Activated CD8-positive, alpha-beta memory T cell treated with anti-CD3 and anti-CD28 coated beads, Interleukin-2, amount 50 U/mL, for 4 hours (primary cell): ENCODE measurements at regions not wholly inside any gene's neighbourhood (a gene's known extent, or its start where the extent isn't known, plus 50 kb on each side); places are given as distances from the start of the nearest gene placed in this dataset.

ENCODE experiments used
- DNase-seq: peaks from one replicate; pipeline ENCODE4 v3.0.0-alpha.2; 2020

DNA sequence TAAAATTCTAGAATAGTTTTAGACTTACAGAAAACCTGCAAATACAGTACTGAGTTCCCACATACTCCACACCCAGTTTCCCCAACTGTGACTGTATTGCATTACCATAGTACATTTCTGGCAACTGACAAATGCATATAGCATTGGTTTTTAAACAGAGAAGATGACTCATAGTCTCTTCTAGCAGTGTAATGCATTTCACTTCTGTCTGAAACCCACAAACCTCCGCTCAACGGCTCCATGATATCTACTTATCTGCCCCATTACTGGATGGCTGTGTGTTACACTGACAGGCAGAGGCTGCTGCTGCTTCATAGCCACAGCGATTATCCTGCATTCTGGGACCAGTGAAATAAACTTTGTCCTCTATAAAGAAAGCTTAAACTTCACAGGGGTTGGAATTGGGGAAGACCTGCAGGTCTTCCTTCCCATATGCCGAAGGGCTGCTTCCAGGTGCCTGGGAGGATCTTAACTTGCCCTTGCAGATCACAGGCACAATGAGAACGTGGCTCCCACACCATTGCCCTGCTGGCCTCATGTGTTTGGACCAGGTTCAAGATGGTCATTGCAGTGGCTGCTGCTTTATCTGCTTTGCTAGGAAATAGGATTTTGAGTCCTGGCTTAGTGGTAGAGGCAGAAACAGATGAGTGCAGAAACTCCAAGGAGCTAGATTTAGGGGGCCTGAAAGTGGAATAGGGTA lies 742.6 kb upstream of the HS6ST1 start:
- DNase-seq = no peak

GRCh38 chr2:129061769-129062121 lies 743.1 kb upstream of the HS6ST1 start:
- DNase-seq = no peak

DNA sequence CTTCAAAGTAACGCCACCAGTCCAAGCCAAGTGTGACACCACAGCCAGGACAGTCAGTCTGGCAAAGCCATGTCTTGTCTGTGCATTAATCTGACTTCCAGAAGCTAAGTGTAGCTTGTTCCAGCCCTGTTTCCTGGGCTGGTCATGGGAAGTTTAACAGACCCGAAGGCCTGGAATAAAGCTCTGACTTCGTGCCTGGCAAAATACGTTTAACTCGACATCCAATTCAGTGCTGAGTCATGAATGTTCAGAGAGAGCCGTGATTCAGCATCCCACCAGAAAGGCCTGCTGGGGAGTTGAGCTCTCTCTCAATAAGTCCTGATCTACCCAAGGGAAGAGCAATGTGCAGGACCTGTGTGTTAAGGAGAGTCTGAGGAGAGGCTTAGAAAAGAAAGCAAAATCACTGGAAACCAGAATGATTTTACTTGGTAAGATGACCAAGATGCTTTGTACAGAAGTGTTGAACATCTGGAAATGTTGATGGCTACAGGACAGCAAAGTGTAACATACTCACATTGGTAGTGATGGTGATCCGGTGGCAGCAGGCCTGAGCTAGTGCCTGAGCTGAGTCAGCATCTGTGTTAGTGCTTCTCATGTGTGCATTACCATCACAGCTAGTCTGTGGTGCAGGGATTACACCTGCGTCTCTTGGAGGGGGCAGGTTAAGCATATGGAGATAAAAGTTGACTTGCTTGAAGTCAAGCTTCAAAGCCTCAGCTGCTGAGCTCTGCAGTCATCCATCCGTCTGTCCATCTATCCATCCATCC lies 743.7 kb upstream of the HS6ST1 start:
- no peak for DNase-seq

GRCh38 chr2:129067070-129067469 lies 748.4 kb upstream of the HS6ST1 start:
- no peak for DNase-seq

- no peak for DNase-seq
Measured at GRCh38 chr2:129067953-129068352, 749.3 kb upstream of the HS6ST1 start.

GRCh38 chr2:129068543-129068942 lies 749.9 kb upstream of the HS6ST1 start:
- DNase-seq = no peak

DNA sequence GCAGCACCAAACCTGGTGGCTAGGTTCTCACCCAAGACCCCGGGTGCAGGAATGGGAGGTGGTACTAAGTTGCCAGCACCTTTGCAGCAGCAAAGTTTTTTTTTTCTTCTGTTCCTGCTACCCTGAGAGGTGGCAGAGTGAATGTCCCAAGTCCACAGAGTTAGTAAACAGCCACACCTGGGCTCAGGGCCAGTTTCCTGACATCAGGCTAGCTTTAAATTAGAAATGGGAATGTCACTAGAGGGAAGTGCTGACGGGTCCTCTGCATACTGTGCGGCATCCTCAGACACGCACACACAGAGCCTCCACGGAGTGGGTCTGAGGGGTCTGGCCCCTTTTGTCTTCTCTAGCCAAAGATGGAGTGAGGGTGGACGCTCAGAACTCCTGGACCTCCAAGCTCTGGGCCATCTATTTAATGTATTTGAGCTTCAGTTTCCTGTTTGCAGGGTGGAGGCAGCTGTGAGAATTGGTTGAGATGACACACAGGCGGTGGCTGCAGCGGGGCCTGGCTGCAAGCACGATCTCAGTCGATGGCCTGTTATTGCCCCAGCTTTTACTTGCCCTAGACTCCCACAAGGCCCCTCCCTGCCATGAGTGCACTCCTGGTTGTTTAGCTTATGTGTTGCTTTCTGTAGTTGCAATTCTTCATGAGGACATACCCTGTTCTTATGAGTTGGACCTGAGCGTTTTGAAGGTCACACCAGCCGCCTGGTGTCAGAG lies 751.4 kb upstream of the HS6ST1 start:
- no peak for DNase-seq

DNA sequence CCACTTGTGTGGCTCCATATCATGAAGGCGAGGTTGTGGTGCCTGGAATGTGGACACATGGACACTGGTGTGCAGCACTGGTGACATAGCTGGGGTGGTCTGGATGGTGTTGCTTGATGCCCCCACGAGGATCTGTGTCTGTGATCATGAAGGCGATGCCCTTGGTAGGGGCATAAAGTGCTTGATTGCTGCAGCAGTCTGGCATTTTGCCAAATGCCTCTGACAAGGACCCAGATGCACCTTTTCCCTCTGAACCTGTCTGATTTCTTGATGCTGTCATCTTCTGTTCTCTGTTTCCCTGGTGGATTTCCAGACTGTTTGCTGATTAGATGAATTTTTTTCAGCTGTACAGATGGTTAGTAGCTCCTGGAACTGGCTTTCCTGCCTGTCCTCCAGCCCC lies 752.0 kb upstream of the HS6ST1 start:
- DNase-seq = no peak

DNA sequence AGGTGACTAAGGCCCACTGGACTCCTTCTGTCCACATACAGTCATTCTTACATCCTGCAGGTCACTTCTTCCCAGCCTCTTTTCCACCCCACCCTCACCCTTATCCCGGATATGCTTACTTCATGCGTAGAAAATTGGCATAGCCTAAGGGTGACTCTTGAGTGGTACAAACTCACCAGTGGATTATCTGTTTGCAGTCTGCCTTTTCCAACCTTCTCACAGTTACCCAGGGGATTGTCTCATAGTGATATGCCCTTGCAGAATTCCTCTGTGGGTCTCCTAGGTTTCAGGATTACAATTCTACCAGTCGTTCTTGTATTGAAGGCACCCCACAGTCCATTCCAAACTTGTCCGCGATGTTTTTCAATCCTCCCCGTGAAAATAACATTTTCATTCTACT lies 752.9 kb upstream of the HS6ST1 start:
- DNase-seq = no peak

- DNase-seq = no peak
Measured at GRCh38 chr2:129074298-129074920, 755.7 kb upstream of the HS6ST1 start.

- no peak for DNase-seq
Measured at GRCh38 chr2:129078548-129078947, 759.9 kb upstream of the HS6ST1 start.

DNA sequence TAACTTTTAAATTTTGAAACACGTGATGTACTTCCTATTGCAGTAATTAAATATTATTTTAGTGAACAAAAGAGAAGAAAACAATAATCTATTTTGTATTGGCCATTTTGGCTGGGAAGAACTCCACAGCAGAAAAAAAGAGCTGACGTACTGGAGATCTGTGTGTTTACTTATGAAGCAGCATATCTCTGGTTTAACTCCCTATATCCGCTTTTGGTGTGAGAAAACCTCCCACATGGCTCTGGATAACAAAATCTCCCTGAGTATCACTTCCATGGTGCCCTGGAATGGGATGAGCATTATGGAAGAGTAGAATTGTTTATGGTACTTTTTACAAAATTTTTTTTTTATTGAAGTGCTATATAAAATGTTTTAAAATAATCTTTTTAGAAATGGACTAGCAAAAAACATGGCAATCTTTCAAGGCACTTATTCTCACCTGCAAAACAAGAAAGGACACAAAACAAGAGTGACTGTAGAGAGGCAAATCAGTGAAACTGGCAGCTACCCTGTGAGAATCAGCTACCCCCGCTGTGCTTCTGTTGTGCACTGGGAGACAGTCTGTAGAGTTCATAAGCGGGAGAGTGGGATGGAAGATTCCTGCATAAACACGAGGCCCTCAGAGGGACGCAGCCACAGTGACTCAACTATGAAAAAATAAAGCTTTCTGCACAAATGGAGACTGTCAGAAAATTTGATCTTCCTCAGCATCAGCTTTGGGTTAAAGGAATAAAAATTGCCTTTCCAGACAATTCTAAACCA lies 762.2 kb upstream of the HS6ST1 start:
- DNase-seq = no peak

GRCh38 chr2:129085386-129085785 lies 766.7 kb upstream of the HS6ST1 start:
- DNase-seq = no peak

DNA sequence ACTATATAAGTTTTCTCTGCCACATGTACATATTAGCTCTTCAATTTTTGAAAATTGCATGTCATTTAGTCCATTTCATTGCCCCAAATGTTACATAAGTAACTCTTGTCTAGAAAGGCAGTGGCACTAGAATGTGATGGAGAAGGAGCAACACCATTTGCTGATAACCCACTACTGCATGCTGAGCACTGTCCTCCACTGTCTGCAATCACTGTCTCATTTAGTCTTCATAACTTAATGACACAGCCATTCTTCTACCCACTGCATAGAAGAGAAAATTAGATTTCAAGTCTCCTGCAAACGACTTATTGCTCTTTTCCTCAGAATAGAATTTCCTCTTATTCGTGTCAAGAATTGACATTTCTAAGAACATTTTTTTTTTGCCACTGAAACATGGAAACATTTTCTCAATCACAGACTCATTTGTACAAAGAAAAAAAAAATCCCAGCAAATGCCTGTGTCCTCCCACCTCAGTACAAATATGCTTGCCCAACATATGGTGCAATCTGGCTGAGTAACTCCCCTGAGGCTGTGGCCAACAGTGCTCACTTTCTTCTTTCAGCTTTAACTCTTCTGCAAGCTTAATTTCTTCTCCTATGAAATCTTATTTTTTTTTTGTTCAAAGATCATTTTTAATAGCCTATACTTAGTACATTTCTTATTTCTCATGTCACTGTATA lies 768.6 kb upstream of the HS6ST1 start:
- DNase-seq = no peak

DNA sequence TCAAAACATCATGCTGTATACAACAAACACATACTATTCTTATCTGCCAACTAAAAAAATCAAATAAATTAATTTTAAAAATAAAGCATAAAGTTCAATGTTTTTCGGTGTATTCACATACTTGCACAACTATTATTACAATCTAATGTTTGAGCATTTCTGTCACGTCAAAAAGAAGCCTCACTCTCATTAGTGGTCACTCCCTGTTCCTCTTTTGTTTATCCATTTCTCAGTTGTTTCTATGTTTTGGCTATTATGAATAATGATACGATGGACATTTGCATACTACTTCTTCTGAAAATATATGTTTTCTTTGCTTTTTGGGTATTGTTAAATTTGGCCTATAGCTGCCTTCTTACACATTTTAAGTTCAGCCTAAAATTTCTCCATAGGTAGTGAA lies 773.0 kb upstream of the HS6ST1 start:
- DNase-seq = no peak

DNA sequence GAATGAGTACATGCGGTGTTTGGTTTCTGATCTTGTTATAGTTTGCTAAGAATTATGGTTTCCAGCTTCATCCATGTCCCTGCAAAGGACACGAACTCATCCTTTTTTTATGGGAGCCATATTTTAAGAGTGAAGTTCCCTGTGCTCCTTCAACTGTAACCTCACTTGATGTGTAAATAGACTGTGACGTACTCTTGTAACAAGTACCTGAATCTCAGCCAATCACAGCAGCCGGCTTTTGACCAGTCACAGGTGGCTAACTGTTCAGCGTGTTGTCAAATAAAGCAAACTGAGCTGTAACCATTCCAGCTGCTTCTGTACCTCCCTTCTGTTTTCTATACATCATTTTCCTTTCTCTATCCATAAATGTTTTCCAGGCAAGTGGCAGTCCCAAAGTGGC lies 774.3 kb upstream of the HS6ST1 start:
- DNase-seq = no peak

GRCh38 chr2:129101186-129101585 lies 782.5 kb upstream of the HS6ST1 start:
- DNase-seq = no peak

DNA sequence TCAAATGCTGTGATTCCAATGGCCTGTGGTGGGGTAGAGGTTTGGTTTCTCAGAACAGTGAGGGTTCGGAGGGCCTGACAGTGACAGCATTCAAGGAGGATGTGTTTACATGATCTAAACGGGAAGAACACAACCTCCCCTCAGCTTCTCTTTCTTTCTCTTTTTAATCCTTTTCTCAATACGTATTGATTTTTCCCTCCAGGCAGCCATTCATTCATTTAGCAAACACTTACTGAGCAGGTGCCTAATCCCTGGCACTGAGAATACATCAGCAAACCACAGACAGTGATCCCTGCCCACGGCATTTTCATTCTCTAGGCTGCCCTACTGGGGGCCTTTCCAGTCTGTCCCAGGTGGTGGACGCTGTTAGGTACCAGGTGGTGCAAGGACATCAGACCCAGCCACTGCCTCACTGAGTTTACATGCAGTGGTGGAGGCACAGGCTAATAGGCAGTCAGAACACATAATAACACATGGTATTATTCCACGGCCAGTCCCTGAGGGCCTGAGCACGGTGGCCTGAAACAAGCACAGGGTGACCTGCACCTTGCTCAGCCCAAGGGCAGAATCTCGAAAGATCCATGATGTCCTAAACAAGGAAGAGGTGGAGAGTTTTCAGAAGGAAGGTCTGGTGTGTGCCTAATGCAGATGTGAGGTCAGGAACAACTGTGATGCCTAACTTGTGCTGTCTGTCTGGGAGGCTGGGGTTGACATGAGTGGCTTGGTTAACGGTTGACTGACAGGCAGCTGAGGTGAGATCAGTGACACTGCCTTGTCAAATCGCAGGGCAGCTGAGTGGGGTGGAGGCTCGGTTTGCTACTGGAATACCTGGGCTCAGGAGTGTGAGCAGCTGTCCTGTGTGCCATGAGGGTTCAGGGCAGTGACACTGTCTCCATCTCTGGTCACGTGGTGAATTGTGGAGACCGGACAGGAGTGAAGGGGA lies 785.5 kb upstream of the HS6ST1 start:
- DNase-seq = no peak

GRCh38 chr2:129112181-129112580 lies 793.5 kb upstream of the HS6ST1 start:
- DNase-seq = no peak

- no peak for DNase-seq
Measured at GRCh38 chr2:129113776-129114175, 795.1 kb upstream of the HS6ST1 start.

GRCh38 chr2:129117434-129117833 lies 798.8 kb upstream of the HS6ST1 start:
- DNase-seq = no peak
